ENCODE measurements at regions not wholly inside any gene's neighbourhood (a gene's known extent, or its start where the extent isn't known, plus 50 kb on each side); places are given as distances from the start of the nearest gene placed in this dataset.

- TF ChIP-seq CTCF (IDR thresholded peaks at IDR 0.05) (no peak), ZFX (IDR thresholded peaks at IDR 0.05; ENCODE audit: borderline replicate concordance) (no peak)
Observed at GRCh38 chr4:170758988-170759387, 669.2 kb upstream of the AADAT start.
